Activated T-cell treated with anti-CD3 and anti-CD28 coated beads for 48 hours (primary cell): ENCODE measurements at regions not wholly inside any gene's neighbourhood (a gene's known extent, or its start where the extent isn't known, plus 50 kb on each side); places are given as distances from the start of the nearest gene placed in this dataset.

Experiments used
- DNase-seq: peaks from one replicate; pipeline ENCODE4 v3.0.0-alpha.2; 2020; ENCODE audit warnings: low read depth

GRCh38 chr13:34414616-34415015 lies 527.5 kb upstream of the NBEA start:
- no peak for DNase-seq

GRCh38 chr13:34416971-34417380 lies 525.1 kb upstream of the NBEA start:
- no peak for DNase-seq

GRCh38 chr13:34417896-34418295 lies 524.2 kb upstream of the NBEA start:
- DNase-seq: no peak

GRCh38 chr13:34419025-34419424 lies 523.0 kb upstream of the NBEA start:
- DNase-seq: no peak

- DNase-seq: no peak
These were observed 522.3 kb upstream of the NBEA start for GRCh38 chr13:34419755-34420154.

- DNase-seq: no peak
These were observed 521.2 kb upstream of the NBEA start for GRCh38 chr13:34420702-34421346.

- DNase-seq: no peak
These were observed 520.7 kb upstream of the NBEA start for GRCh38 chr13:34421347-34421719.

GRCh38 chr13:34421858-34422475 lies 520.1 kb upstream of the NBEA start:
- no peak for DNase-seq

- no peak for DNase-seq
These were observed 519.1 kb upstream of the NBEA start for GRCh38 chr13:34422956-34423355.

- no peak for DNase-seq
These were observed 516.6 kb upstream of the NBEA start for GRCh38 chr13:34425327-34425949.

- no peak for DNase-seq
These were observed 513.2 kb upstream of the NBEA start for GRCh38 chr13:34428911-34429310.

- DNase-seq: no peak
These were observed 511.8 kb upstream of the NBEA start for GRCh38 chr13:34430294-34430693.

GRCh38 chr13:34431827-34432581 lies 510.1 kb upstream of the NBEA start:
- no peak for DNase-seq

- DNase-seq: no peak
These were observed 506.7 kb upstream of the NBEA start for GRCh38 chr13:34435338-34435737.

GRCh38 chr13:34437873-34438272 lies 504.2 kb upstream of the NBEA start:
- no peak for DNase-seq

GRCh38 chr13:34452831-34453230 lies 489.2 kb upstream of the NBEA start:
- no peak for DNase-seq

- DNase-seq: no peak
These were observed 483.0 kb upstream of the NBEA start for GRCh38 chr13:34458756-34459715.

- DNase-seq: no peak
These were observed 482.2 kb upstream of the NBEA start for GRCh38 chr13:34459856-34460255.

GRCh38 chr13:34462843-34463242 lies 479.2 kb upstream of the NBEA start:
- no peak for DNase-seq

GRCh38 chr13:34464011-34464410 lies 478.1 kb upstream of the NBEA start:
- DNase-seq: no peak

GRCh38 chr13:34465423-34465922 lies 476.6 kb upstream of the NBEA start:
- no peak for DNase-seq

GRCh38 chr13:34466301-34466700 lies 475.8 kb upstream of the NBEA start:
- DNase-seq: no peak
